Limb (tissue), 2 donors: ENCODE measurements at regions not wholly inside any gene's neighbourhood (a gene's known extent, or its start where the extent isn't known, plus 50 kb on each side); places are given as distances from the start of the nearest gene placed in this dataset.

Experiments
- DNase-seq, 2 donors: peaks; one replicate each; pipeline ENCODE4 v3.0.0-alpha.2; 2016; ENCODE audit errors: extremely low spot score in 2 of 2

- no peak for DNase-seq
Measured at GRCh38 chr9:16128003-16128402, 575.2 kb downstream of the CCDC171 start.

- DNase-seq, result no peak
Measured at GRCh38 chr9:16131264-16131663, 578.4 kb downstream of the CCDC171 start.

- no peak for DNase-seq
Measured at GRCh38 chr9:16132513-16132912, 579.7 kb downstream of the CCDC171 start.

- DNase-seq, result no peak
Measured at GRCh38 chr9:16133032-16133431, 580.2 kb downstream of the CCDC171 start.

GRCh38 chr9:16133556-16134227, 580.8 kb downstream of the CCDC171 start:
- no peak for DNase-seq

GRCh38 chr9:16134351-16134750, 581.5 kb downstream of the CCDC171 start:
- DNase-seq, result no peak

GRCh38 chr9:16135968-16136367, 583.1 kb downstream of the CCDC171 start:
- peak in 1 of 2 donors; percentile 51 for DNase-seq

GRCh38 chr9:16136451-16136850, 583.6 kb downstream of the CCDC171 start:
- no peak for DNase-seq

GRCh38 chr9:16136961-16137360, 584.1 kb downstream of the CCDC171 start:
- DNase-seq, result peak; percentile 34 to 48

- DNase-seq, result peak; percentile 65 to 86
Measured at GRCh38 chr9:16138561-16139491, 586.0 kb downstream of the CCDC171 start.

GRCh38 chr9:16139774-16140173, 586.9 kb downstream of the CCDC171 start:
- DNase-seq, result no peak

GRCh38 chr9:16143310-16143709, 590.5 kb downstream of the CCDC171 start:
- no peak for DNase-seq

GRCh38 chr9:16143947-16144890, 591.4 kb downstream of the CCDC171 start:
- peak in 1 of 2 donors; percentile 22 for DNase-seq

GRCh38 chr9:16145196-16145950, 592.5 kb downstream of the CCDC171 start:
- DNase-seq, result peak in 1 of 2 donors; percentile 16

- no peak for DNase-seq
Measured at GRCh38 chr9:16147726-16148125, 594.9 kb downstream of the CCDC171 start.

GRCh38 chr9:16150501-16150900, 597.7 kb downstream of the CCDC171 start:
- DNase-seq, result no peak

GRCh38 chr9:16150938-16151650, 598.3 kb downstream of the CCDC171 start:
- peak in 1 of 2 donors; percentile 6 for DNase-seq

- DNase-seq, result peak in 1 of 2 donors; percentile 32
Measured at GRCh38 chr9:16152276-16153101, 599.6 kb downstream of the CCDC171 start.

GRCh38 chr9:16153221-16153620, 600.4 kb downstream of the CCDC171 start:
- no peak for DNase-seq
